SU-DHL-6 (cell line): ENCODE measurements at regions not wholly inside any gene's neighbourhood (a gene's known extent, or its start where the extent isn't known, plus 50 kb on each side); places are given as distances from the start of the nearest gene placed in this dataset.

Source experiments
- CTCF ChIP-seq: fragments of 200-600 bp; sonication (generic); IDR thresholded peaks from one replicate; pipeline ENCODE4 v1.5.1; 2017; ENCODE audit warnings: antibody characterized with exemption, mild to moderate bottlenecking, low read length, moderate library complexity; ENCODE audit not compliant: insufficient read depth, poor library complexity, severe bottlenecking
- EZH2phosphoT487 ChIP-seq: fragments of 200-600 bp; sonication (generic), shearing (Covaris generic); conservative IDR thresholded peaks from 2 replicates; pipeline ENCODE4 v1.6.1; 2018; ENCODE audit warnings: mild to moderate bottlenecking, antibody characterized with exemption, low read length, moderate library complexity, mixed read lengths

DNA sequence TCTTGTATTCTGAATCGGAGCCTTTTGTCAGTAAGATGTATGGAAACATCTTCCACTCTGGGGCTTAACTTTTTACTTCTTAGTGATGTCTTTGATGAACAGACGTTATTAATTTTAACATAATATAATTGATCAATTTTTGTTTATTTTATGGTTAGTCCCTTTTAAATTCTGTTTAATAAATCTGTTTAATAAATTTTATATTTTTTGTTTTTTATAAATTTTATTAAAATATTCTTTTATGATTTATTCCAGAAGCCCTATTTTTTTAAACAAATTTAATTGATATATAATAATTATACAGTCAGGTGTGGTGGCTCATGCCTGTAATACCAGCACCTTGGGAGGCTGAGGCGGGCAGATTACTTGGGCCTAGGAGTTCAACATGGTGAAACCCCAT is 235.1 kb downstream of the AEBP2 start:
- TF ChIP-seq CTCF (no peak), EZH2phosphoT487 (no peak)
